A673 (cell line): ENCODE measurements at regions not wholly inside any gene's neighbourhood (a gene's known extent, or its start where the extent isn't known, plus 50 kb on each side); places are given as distances from the start of the nearest gene placed in this dataset.

Experiments used
- EZH2 ChIP-seq: fragments of 200-600 bp; sonication (generic); IDR thresholded peaks from 2 replicates; pipeline ENCODE4 v1.6.1; 2017; ENCODE audit warnings: borderline replicate concordance, low read depth, mild to moderate bottlenecking, mixed read lengths, antibody characterized with exemption, low read length; ENCODE audit not compliant: poor library complexity, severe bottlenecking
- TF ChIP-seq, protein P1 (sequence below): fragments of 300-800, 200-600 bp; sonication (generic); conservative IDR thresholded peaks from 2 replicates; pipeline ENCODE4 v1.5.1; 2017; ENCODE audit warnings: low read depth, mild to moderate bottlenecking, antibody characterized with exemption, low read length, moderate library complexity, mixed read lengths

DNA sequence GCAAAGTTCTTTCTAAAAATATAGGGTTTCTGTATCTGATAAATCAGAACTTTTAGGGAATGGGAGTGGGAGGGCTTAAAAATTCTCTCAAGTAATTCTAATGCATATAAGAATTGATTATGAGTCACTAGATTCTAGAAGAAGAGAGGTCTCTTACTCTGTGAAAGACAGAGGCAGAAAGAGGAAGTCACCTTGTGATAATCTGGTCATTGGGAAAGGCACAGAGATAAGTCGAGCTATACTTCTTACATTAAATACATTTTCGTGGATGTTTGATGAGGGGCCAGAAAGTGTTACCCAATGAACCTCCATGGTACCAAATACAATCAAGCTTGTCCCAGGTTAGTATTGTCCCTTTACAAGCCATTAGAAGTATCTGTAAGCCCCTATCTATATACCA lies 134.4 kb downstream of the MAD2L1 start:
- TF ChIP-seq, protein P1, sequence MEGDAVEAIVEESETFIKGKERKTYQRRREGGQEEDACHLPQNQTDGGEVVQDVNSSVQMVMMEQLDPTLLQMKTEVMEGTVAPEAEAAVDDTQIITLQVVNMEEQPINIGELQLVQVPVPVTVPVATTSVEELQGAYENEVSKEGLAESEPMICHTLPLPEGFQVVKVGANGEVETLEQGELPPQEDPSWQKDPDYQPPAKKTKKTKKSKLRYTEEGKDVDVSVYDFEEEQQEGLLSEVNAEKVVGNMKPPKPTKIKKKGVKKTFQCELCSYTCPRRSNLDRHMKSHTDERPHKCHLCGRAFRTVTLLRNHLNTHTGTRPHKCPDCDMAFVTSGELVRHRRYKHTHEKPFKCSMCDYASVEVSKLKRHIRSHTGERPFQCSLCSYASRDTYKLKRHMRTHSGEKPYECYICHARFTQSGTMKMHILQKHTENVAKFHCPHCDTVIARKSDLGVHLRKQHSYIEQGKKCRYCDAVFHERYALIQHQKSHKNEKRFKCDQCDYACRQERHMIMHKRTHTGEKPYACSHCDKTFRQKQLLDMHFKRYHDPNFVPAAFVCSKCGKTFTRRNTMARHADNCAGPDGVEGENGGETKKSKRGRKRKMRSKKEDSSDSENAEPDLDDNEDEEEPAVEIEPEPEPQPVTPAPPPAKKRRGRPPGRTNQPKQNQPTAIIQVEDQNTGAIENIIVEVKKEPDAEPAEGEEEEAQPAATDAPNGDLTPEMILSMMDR, result no peak
- no peak for TF ChIP-seq EZH2
